Spleen (tissue), 11 donors: ENCODE measurements at regions not wholly inside any gene's neighbourhood (a gene's known extent, or its start where the extent isn't known, plus 50 kb on each side); places are given as distances from the start of the nearest gene placed in this dataset.

Experiments used
- DNase-seq: peaks from one replicate; pipeline ENCODE4 v3.0.0-alpha.2; 2020
- H3K27ac ChIP-seq, 8 donors: fragments of 200-600 bp; sonication (generic) in 7 of 8; 1 replicate in 4 of 8; 2 replicates in 4 of 8; pipeline versions ENCODE4 v1.5.0 to v1.8.0; 2016 to 2021; ENCODE audit warnings: inconsistent platforms in 4 of 8, mild to moderate bottlenecking in 4 of 8, moderate library complexity in 1 of 8
- H3K27me3 ChIP-seq, 7 donors: fragments of 200-600 bp; sonication (generic) in 6 of 7; replicated peaks in 1 of 7; 1 replicate in 4 of 7; 2 replicates in 3 of 7; pipeline versions ENCODE4 v1.5.0 to v1.8.0; 2016 to 2021; ENCODE audit warnings: inconsistent platforms in 3 of 7, mild to moderate bottlenecking in 1 of 7
- H3K36me3 ChIP-seq, 6 donors: fragments of 200-600 bp; sonication (generic) in 5 of 6; 1 replicate in 4 of 6; 2 replicates in 2 of 6; pipeline versions ENCODE4 v1.5.0 to v1.8.0; 2016 to 2021; ENCODE audit warnings: inconsistent platforms in 2 of 6
- H3K4me1 ChIP-seq, 6 donors: fragments of 200-600 bp; sonication (generic) in 5 of 6; 1 replicate in 3 of 6; 2 replicates in 3 of 6; pipeline versions ENCODE4 v1.5.0 to v1.8.0; 2016 to 2021; ENCODE audit warnings: inconsistent platforms in 3 of 6
- H3K4me3 ChIP-seq, 8 donors: fragments of 200-600 bp; sonication (generic) in 7 of 8; 1 replicate in 4 of 8; 2 replicates in 4 of 8; pipeline versions ENCODE4 v1.5.0 to v1.8.0; 2016 to 2021; ENCODE audit warnings: inconsistent platforms in 4 of 8, mild to moderate bottlenecking in 4 of 8, moderate library complexity in 2 of 8
- H3K9me3 ChIP-seq, 8 donors: fragments of 200-600 bp; sonication (generic) in 7 of 8; 1 replicate in 4 of 8; 2 replicates in 4 of 8; pipeline versions ENCODE4 v1.5.0 to v1.8.0; 2016 to 2021; ENCODE audit warnings: inconsistent platforms in 4 of 8
- POLR2A ChIP-seq, 3 donors: fragments of 450-650 bp; IDR thresholded peaks; one replicate each; pipeline ENCODE4 v1.5.1; 2017; ENCODE audit warnings: antibody characterized with exemption in 3 of 3, mild to moderate bottlenecking in 1 of 3
- POLR2AphosphoS5 ChIP-seq, 3 donors: sonication (generic); formaldehyde crosslinking; IDR thresholded peaks; one replicate each; pipeline ENCODE4 v1.5.1; 2017; ENCODE audit warnings: antibody characterized with exemption in 3 of 3
- WGBS, 5 donors: extraction: QIAGEN DNeasy Blood & Tissue Kit in 3 of 5; methylation state at CpG; one replicate each; pipeline versions ENCODE4 v1.1.5 to v1.1.7; 2013 to 2018; 5-methylcytosine and 5-hydroxymethylcytosine counted together
- intact Hi-C: fragments of 100-400 bp; cut with DNase I; formaldehyde crosslinking; loops from one replicate; pipeline ENCODE4 v1.15.0; 2023; ENCODE audit warnings: low total_unique reads
- TF ChIP-seq, protein P1 (sequence below), 11 experiments: fragments of 200-600 bp in 7 of 11; fragments of 450-650 bp in 4 of 11; sonication (generic) in 4 of 11; IDR thresholded peaks in 8 of 11; conservative IDR thresholded peaks in 3 of 11; 1 replicate in 7 of 11; 2 replicates in 4 of 11; pipeline versions ENCODE4 v1.4.0 to v1.8.0; 2016 to 2021; ENCODE audit warnings: antibody characterized with exemption in 11 of 11, inconsistent platforms in 4 of 11, mild to moderate bottlenecking in 1 of 11
- donor health status: healthy with polysubstance abuse.
- donor health status: DM: no; HTN: no; CAD: no; lungs with moderate emphysema.
- donor health status: DM: no; HTN: no; CAD: no.
- donor health status: Bipolar disorder and iron deficiency.
- donor health status: healthy.
- donor health status: DM: no; HTN: no; CAD: no.
- donor health status: DM: yes; HTN: yes; CAD: no.

DNA sequence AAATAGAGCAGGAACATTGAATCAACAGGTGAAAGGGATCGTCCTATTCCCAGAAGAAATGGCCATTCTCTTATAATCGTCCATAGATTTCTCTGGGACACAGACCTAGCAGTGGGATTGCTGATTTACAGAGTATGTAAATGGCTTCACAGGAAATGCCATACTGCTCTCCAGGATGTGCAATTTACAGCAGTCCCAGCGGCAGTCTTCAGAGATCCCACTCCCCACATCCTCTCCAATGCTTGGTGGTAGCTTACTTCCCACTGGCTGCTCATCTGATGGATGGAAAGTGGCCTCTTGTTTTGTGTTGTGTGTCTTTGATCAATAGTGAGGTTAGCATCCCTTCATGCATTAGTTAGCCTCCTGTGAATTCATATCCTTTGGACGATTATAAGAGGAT, 58.1 kb upstream of the PRMT8 start:
- TF ChIP-seq, protein P1, sequence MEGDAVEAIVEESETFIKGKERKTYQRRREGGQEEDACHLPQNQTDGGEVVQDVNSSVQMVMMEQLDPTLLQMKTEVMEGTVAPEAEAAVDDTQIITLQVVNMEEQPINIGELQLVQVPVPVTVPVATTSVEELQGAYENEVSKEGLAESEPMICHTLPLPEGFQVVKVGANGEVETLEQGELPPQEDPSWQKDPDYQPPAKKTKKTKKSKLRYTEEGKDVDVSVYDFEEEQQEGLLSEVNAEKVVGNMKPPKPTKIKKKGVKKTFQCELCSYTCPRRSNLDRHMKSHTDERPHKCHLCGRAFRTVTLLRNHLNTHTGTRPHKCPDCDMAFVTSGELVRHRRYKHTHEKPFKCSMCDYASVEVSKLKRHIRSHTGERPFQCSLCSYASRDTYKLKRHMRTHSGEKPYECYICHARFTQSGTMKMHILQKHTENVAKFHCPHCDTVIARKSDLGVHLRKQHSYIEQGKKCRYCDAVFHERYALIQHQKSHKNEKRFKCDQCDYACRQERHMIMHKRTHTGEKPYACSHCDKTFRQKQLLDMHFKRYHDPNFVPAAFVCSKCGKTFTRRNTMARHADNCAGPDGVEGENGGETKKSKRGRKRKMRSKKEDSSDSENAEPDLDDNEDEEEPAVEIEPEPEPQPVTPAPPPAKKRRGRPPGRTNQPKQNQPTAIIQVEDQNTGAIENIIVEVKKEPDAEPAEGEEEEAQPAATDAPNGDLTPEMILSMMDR (IDR thresholded peaks at IDR 0.05 in 8 of 11, conservative IDR thresholded peaks at IDR 0.05 in 3 of 11) = no peak
- TF ChIP-seq POLR2AphosphoS5 (IDR thresholded peaks at IDR 0.05) = no peak
- no peak for TF ChIP-seq POLR2A (IDR thresholded peaks at IDR 0.05)

DNA sequence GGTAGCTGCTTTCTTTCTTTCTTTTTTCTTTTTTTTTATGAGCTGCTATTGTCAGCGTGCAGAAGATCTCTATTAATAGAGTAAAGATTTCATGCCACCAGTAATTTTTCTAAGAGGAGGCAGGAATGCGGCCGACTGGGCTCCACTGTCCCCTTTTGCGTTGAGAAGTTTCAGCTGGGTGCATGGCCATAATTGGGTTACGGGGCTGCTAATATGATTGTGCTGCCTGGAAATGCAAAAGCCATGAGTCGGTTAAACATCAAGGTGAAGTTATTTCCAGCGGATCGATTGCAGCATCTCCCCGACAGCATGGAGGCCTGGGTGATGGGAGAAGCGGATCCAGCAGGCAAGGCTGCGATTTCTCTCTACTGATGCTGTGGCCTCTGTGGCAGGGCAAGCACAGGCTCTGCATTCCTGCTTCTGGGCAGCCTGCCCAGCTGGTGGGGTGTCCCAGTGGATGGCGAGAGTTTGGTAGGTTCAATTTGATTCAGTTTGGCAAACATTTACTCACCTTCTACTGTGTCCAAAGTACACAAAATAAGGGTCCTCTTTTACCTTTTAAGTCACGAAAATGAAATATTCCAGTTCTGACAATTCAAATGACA, 54.4 kb upstream of the PRMT8 start:
- no peak for DNase-seq
- no peaks in the 10 kb centered on the region for H3K27me3 ChIP-seq
- intact Hi-C loops = no loop called here
- no peaks in the 10 kb centered on the region for H3K9me3 ChIP-seq
- TF ChIP-seq POLR2A (IDR thresholded peaks at IDR 0.05) = no peak
- no peak for TF ChIP-seq POLR2AphosphoS5 (IDR thresholded peaks at IDR 0.05)
- TF ChIP-seq, protein P1 (IDR thresholded peaks at IDR 0.05 in 8 of 11, conservative IDR thresholded peaks at IDR 0.05 in 3 of 11) = no peak
- H3K27ac ChIP-seq = no peak overlapping the region
- 73 to 86% (median 81%) methylated on average over 13 of the region's 13 CpGs for WGBS, 5 donors
- no peaks in the 10 kb centered on the region for H3K36me3 ChIP-seq
- H3K4me3 ChIP-seq = no peak overlapping the region
- no peaks in the 10 kb centered on the region for H3K4me1 ChIP-seq

More for the DNA sequence above, 58.1 kb upstream of the PRMT8 start:
- intact Hi-C loops = no loop called here
- H3K27me3 ChIP-seq = peaks cover 0 to 18% (median 0%) of the 10 kb centered on the region in 7 donors
- H3K36me3 ChIP-seq = no peaks in the 10 kb centered on the region
- H3K4me3 ChIP-seq = no peak overlapping the region
- WGBS, 5 donors = 49 to 73% (median 65%) methylated on average over 4 of the region's 4 CpGs
- H3K27ac ChIP-seq = no peak overlapping the region
- no peaks in the 10 kb centered on the region for H3K4me1 ChIP-seq
- no peaks in the 10 kb centered on the region for H3K9me3 ChIP-seq
- DNase-seq = no peak

GRCh38 chr12:3437986-3438385, 53.0 kb upstream of the PRMT8 start:
- Histone ChIP-seq H3K27ac (no peak overlapping the region), H3K9me3 (no peaks in the 10 kb centered on the region), H3K36me3 (no peaks in the 10 kb centered on the region), H3K4me1 (no peaks in the 10 kb centered on the region), H3K27me3 (no peaks in the 10 kb centered on the region), H3K4me3 (no peak overlapping the region)
- TF ChIP-seq POLR2AphosphoS5 (IDR thresholded peaks at IDR 0.05) = no peak
- TF ChIP-seq, protein P1 (IDR thresholded peaks at IDR 0.05 in 8 of 11, conservative IDR thresholded peaks at IDR 0.05 in 3 of 11) = no peak
- no peak for TF ChIP-seq POLR2A (IDR thresholded peaks at IDR 0.05)
- no peak for DNase-seq
- WGBS, 5 donors = 79 to 88% (median 85%) methylated on average over 7 to 9 of the region's 9 CpGs
- intact Hi-C loops = no loop called here

GRCh38 chr12:3438401-3438800, 52.6 kb upstream of the PRMT8 start:
- no peaks in the 10 kb centered on the region for H3K4me1 ChIP-seq
- no peak overlapping the region for H3K4me3 ChIP-seq
- TF ChIP-seq, protein P1 (IDR thresholded peaks at IDR 0.05 in 8 of 11, conservative IDR thresholded peaks at IDR 0.05 in 3 of 11) = no peak
- no peak for TF ChIP-seq POLR2A (IDR thresholded peaks at IDR 0.05)
- no peak for TF ChIP-seq POLR2AphosphoS5 (IDR thresholded peaks at IDR 0.05)
- no peak overlapping the region for H3K27ac ChIP-seq
- 80 to 87% (median 84%) methylated on average over 4 to 6 of the region's 6 CpGs for WGBS, 5 donors
- no peak for DNase-seq
- H3K36me3 ChIP-seq = no peaks in the 10 kb centered on the region
- H3K27me3 ChIP-seq = no peaks in the 10 kb centered on the region
- no peaks in the 10 kb centered on the region for H3K9me3 ChIP-seq
- intact Hi-C loops = no loop called here
